ENCODE measurements at regions not wholly inside any gene's neighbourhood (a gene's known extent, or its start where the extent isn't known, plus 50 kb on each side); places are given as distances from the start of the nearest gene placed in this dataset.

DNA sequence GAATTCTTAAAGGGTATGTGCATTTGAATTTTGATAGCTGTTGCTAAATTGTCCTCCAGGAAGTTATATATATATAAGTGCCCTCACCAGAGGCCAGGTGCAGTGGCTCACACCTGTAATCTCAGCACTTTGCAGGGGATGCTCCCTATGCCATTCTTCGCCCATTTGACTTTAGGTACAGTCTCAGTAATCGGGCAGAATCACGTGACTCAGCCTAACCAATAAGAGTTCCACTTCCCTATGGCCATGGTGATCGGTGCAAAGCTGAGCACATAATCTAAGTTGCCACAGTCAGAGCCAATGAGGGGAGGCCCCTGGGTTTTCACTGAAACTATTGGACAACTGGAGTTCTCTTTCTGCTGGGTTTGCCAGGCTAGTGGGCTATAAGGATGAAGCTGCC, 274.6 kb upstream of the TBX3 start:
- no peak for DNase-seq (ENCODE audit: low spot score)
- no peak for TF ChIP-seq CTCF (IDR thresholded peaks at IDR 0.05)
- H3K27ac ChIP-seq, result no peak overlapping the region
- no peak overlapping the region for H3K4me3 ChIP-seq

DNA sequence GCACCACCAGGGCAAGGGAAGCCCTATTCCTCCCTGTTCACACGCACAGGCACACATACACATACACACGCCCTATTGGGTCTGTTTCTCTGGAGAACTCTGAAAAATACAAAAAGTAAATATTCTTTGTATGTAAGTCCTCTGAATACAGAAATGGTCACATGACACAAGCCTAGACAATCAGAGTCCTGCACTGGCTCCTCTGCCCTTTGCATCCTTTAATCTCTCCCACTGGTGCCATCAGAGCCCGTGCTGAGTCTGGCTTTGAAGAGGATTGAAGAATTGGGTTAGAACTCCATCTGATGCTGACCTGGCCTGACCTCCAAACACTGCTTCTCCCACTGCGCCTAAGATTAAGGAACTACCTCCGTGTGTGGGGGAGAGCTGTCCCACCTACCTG, 273.2 kb upstream of the TBX3 start:
- TF ChIP-seq CTCF (IDR thresholded peaks at IDR 0.05), result no peak
- DNase-seq (ENCODE audit: low spot score), result no peak
- no peak overlapping the region for H3K4me3 ChIP-seq
- H3K27ac ChIP-seq, result no peak overlapping the region

DNA sequence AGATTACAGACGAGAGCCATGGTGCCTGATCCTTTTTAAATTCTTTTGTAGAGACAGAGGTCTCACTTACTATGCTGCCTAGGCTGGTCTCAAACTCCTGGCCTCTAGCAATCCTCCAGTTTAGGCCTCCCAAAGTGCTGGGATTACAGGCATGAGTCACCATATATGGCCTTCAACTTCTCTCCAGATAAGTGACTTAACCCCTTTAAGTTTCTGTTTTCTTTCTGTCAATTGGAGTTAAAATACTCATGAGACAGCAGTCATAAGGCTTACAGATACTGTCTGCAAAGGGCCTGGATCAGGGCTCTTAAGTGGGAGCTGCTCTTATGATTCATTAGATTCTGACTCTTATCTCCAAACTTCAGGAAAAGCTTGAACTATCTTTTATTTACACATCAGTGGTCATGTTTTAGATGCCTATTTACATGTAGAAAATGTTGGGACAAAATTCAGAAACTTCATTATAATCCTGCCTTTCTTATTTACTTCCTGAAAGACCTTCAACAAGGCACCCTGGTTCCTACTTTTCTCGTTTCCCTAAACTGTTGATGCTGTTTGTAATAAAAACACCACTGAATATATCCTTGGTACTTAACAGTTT, 271.5 kb upstream of the TBX3 start:
- no peak for TF ChIP-seq CTCF (IDR thresholded peaks at IDR 0.05)
- no peak overlapping the region for H3K27ac ChIP-seq
- DNase-seq (ENCODE audit: low spot score), result no peak
- no peak overlapping the region for H3K4me3 ChIP-seq

- no peak for TF ChIP-seq CTCF (IDR thresholded peaks at IDR 0.05)
- no peak for DNase-seq (ENCODE audit: low spot score)
- no peak overlapping the region for H3K27ac ChIP-seq
- H3K4me3 ChIP-seq, result no peak overlapping the region
Observed at GRCh38 chr12:114954511-114955055, 270.6 kb upstream of the TBX3 start.

GRCh38 chr12:114952573-114953271, 268.7 kb upstream of the TBX3 start:
- DNase-seq (ENCODE audit: low spot score), result no peak
- TF ChIP-seq CTCF (IDR thresholded peaks at IDR 0.05), result no peak
- H3K4me3 ChIP-seq, result no peak overlapping the region
- H3K27ac ChIP-seq, result no peak overlapping the region

DNA sequence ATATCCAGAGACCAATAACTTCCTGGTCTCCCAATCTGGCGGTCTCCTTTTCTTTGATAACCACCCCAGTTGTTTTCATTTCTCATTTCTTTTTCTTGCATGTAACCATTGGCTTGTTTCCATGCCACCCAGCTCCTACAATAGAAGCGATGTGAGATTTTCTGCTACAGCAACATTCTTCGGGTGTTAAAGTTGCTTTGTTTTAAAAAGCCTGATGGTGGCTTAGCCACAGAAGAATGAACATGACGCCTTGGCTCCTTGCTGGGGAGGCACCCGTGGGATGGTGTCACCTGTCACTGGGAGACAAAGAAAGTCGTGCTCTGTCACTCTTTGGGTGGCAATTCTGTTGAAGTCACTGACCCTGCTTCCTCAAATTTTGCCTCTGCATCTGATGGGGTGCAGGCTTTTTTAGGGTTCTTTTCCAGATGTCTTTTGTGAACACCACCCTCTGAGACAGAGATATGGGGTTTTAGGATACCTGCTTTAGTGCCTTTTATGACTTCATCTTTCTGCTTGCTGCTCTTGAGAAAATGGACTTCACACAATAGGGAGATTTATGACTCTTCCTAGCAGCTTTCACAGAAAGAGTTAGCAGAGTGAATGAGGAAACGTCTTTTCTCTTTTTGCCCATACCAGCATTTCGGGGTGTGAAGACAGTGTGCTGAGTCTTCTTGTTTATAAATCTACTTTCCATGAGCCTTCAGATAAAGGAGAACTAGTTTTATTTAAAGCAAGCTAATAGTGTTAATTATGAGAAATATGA, 265.3 kb upstream of the TBX3 start:
- TF ChIP-seq CTCF (IDR thresholded peaks at IDR 0.05), result no peak
- DNase-seq (ENCODE audit: low spot score), result no peak
- H3K4me3 ChIP-seq, result no peak overlapping the region
- no peak overlapping the region for H3K27ac ChIP-seq

All from coronary artery (tissue), 2 donors.